LHCN-M2 (cell line): ENCODE measurements at regions not wholly inside any gene's neighbourhood (a gene's known extent, or its start where the extent isn't known, plus 50 kb on each side); places are given as distances from the start of the nearest gene placed in this dataset.

Source experiments
- DNase-seq: peaks from one replicate; pipeline ENCODE4 v3.0.0-alpha.2; 2012; ENCODE audit warnings: low read depth

DNA sequence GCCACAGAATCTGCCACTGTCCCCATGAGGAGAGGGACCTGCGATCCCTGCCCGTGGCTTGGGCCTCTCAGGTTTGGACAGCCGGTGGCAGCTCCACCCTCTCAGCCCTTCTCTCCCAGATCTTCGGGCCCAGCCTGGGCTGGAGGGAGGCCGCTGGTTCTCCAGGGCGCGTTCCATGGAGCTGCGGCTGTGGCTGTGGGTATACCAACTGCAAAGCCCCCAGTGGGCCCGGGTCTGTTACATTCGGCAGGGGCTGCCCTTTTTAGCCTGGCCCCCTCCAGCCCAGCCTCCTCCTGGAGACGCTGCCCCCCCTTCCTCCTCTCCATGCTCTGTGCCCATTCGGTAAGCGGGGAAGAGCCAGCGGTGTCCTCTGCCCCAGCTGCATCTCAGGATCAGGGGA lies 64.7 kb upstream of the ZNF469 start:
- DNase-seq, result no peak

DNA sequence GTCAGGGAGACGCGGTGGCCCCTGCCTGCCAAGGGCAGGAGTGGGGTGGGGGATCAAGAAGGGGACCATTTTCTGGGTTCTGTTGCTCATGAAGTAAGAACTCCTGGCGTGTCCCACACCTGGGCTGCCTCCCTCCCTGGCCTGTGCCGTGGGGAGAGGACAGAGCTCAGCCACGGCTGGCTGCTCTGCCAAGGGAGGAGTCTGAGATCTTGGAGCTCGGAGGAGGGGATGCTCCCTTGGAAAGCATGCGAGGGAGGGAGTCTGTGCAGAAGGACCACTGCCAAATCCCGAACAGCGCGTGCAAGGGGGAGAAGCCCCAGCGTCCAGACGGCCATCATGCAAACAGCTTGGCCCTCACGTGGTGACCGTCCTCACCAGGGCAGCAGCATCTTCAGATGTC lies 64.2 kb upstream of the ZNF469 start:
- no peak for DNase-seq

DNA sequence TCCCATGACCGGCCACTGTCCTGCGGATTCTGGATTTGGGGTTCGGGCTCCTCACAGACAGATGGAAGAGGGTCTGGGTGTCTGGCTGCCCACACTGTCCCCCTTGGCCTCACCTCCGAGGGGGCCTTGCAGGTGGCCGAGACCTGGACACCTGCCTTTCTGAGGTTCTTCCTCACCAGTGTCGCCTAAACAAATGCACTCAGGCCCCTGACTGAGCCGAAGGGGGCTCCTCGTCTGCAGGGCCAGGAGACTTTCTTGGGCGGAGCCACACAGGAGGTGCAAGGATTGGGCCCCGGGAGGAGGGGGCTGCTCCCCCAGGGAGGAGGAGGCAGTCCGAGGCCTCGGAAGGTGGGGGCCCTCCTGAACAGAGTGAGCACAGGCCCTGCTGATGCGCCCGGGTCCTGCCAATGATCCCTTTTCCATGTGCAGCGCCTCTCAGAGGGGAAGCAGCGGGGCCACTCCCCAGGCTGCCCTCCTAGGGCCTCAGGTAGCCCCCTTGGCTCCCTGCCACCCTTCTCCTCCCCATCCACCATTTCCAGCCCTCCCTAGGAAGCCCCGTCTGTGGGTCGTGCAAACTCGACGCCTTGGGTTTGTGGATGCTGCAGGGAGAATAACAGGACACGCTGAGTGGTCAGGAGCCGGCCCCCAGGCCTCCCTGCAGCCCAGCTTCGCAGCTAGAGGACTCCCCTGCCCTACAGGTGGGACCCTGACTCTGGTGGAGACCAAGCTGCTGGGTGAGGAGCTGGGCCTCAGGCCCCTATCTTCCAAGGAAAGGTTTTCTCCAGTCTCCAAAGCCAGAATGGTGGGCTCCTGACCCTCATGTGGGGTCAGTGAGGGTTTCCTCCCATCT lies 63.4 kb upstream of the ZNF469 start:
- DNase-seq, result no peak

DNA sequence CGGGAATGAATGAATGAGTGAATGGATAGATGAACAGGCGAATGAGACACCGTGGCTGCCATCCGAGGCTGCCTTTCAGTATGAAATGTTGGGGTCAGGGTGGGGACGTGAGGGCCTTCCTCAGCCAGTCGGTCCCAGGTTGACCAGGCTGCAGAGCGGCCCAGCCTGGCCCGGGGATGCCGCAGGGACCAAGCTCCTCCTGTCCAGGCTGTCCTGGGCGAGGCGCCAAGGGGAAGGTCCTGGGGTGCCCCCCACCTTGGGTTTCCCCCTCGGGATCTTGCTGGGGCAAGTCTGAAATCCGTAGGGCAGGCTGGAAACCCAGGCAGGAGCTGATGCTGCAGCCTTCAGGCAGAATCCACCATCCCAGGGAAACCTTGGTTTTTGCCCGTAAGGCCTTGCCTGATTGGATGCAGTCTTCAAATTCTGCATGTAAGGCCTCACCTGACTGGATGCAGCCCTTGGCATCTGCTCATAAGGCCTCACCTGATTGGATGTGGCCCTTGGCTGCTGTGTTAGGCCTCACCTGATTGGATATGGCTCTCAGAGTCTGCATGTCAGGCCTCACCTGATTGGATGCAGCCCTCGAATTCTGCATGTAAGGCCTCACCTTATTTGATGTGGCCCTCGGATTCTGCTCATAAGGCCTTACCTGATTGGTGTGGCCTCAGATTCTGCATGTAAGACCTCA lies 61.7 kb upstream of the ZNF469 start:
- no peak for DNase-seq

DNA sequence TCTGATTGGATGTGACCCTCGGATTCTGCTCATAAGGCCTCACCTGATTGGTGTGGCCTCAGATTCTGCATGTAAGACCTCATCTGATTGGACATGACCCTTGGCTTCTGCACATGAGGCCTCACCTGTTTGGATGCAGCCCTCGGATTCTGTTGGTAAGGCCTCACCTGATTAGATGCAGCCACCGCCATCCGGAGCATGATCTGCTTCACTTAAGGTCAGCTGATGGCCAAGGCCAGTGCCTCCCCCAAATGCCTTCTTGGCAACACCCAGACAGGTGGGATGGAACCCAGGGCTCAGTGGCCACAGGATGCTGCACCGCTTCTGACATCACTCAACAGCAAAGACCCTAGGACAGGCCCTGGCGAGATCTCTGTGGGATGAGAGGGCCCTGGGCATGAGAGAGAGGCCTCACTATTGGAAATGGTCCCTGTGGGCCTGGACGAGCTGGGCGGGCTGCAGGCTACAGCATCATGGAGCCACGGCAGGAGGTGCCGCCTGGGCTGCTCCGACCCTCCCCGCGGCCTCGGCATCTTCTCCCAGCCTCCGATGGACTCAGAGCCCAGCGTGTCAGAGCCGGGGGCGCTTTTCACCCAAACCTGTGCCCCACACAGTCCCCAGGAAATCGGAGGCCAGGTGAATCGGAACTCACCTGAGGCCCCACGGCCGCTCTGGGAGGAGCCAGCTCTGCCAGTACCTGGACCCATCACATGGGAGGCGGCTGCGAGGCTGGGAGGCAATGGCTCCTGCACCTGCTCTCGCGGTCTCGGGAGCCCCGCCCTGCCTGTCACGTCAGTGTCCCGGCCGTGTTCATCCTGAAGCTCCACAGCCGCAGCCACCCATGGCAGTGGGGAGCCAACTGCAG lies 60.9 kb upstream of the ZNF469 start:
- DNase-seq, result no peak

DNA sequence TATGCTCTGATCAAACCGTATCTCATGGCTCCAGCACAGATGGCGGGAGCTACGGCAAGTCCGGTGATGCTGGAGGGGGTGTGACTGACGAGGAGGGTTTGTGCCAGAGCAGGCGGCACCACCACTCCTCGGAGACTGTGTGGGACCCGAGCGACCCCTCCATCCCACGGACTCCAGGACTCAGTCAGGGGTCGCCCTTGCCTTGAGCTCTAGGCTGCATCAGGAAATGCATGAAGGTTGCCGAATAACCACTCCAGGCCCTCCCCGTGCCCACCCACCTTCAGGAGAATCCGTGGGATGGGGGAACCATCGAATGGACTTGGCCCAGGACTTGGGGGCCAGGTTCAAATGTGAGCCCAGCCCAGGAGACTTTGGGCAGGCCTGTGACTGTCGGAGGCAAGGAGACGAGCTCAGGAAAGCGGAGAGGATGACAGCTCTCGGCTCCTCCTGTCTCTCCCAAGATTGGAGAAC lies 60.2 kb upstream of the ZNF469 start:
- no peak for DNase-seq

DNA sequence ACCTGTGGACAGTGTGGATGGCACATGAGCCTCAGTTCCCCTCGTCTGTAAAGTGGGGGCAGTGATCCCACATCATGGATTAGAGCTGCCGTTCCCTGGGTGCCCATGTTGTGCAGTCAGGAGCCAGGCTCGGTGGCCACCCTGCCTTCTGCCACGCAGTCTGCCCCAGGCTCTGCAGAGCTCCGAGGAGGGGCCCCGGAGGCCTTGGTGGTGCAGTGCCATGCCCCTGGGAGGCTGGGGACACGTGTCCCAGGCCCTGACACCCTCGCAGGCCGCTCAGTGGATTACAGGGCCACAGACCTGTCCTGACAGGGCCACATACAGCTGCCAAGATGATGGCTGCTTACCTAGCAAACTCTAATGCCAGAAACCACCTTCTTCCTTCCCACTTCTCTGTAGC lies 59.7 kb upstream of the ZNF469 start:
- no peak for DNase-seq

DNA sequence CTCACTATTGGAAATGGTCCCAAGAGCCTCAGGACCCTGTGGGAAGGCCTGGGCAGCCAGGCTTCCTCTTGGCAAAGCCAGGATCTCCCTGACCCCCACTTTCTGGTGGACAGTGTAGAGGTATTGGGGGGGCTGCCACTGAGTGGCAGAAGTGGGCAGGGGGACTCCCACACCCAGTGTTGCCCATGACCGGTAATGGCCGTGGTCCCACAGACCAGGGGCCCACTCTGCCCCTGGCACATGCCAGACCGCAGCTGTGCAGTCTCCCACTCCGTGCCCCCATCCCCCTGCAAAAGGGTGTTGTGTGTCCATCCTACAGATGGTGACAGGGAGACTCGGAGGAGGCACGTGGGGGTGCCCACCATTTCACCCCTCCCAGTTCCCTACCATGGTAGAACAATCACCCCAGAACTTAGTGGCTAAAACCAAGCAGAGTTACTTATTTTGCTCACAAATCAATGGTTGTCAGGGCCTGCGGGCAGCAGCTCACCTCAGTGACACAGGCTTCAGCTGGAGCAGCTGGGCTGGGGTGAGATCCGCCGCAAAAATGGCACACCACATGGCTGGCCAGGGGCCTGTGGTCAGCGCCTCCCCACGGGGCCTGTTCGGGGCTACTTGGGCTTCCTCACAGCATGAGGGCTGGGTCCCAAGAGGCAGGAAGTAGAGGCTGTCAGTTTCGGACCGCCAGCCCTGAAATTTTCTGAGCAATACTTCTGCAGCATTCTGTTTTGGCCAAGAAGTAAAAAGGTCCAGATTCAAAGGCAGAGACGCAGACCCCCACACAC lies 59.0 kb upstream of the ZNF469 start:
- no peak for DNase-seq

DNA sequence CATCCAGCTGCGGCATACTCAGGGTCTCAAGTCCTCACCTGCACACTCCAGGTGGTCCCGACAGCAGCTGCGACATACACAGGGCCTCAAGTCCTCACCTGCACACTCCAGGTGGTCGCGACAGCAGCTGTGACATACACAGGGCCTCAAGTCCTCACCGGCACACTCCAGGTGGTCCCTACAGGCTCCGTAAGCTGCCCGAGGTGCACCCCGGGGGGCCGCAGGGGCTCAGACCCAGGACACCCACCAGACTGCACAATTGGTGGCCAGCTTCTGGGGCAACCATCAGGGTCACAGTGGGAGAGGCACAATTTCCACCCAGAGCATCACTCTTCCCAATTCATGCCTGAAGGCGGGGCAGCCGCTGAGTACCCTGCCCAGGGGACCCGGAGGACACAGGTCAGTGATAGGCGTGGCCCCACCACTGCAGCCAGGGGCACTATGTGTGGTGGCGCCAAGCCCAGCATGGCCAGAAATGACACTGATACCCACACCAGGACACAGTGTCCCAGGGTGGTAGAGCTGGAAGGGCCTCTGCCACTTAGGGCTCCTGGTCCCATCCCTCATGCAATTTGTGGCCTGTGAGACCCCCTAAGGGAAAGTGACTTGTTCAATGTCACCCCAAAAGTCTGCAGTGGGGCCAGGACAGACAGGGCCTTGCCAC lies 57.5 kb upstream of the ZNF469 start:
- DNase-seq, result no peak

DNA sequence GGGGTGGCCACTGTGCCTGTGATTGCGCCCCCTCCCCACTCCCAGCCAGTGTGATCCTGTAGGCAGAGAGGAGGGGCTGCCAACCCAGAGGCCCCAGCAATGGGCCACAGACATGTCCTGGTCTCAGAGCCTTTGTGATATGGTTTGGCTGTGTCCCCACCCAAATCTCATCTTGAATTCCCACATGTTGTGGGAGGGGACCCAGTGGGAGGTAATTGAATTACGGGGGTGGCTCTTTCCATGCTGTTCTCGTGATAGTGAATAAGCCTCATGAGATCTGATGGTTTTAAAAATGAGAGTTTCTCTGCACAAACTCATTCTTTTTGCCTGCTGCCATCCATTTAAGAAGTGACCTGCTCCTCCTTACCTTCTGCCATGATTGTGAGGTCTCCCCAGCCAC lies 56.8 kb upstream of the ZNF469 start:
- no peak for DNase-seq

DNA sequence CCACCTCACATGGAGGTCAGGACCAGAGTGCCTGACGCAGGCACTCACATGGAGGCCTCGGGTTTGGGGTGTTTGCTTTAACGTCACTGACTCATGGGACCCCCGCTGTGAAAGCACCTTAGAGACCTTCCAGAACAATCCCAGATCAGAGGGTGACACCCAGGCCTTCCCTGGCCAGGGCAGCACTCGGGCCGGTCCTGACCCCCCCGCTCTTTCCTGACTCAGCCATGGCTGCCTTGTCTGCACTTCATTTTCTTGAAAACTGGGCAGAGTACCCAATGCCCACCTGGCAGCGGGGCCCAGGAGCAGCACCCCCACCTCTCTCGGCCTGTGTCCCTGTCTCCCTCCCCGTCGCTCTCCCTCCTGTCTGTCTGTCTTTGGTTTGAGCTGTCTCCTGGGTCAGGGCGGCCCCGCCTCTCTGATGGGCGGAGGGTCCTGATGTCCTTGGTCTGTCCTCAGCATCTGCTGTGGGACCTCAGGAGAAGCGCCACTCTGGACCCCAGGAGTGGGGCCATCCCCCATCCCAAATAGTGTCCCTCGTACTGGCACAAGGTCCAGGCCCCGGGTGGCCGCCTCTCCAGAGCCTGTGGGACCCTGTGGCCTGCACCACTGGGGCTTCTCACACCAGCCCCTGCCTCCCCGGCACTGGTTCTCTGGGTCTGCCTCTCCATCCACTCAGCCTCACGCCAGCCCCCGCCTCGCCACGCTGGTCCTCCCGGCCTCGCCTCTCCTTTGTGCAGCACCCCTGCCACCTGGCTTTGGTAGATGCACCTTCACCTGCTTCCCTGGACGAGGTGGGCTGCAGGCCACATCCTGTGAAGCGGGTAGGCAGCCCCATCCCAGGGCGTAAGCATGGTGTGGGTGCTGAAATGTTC lies 55.9 kb upstream of the ZNF469 start:
- DNase-seq, result no peak

DNA sequence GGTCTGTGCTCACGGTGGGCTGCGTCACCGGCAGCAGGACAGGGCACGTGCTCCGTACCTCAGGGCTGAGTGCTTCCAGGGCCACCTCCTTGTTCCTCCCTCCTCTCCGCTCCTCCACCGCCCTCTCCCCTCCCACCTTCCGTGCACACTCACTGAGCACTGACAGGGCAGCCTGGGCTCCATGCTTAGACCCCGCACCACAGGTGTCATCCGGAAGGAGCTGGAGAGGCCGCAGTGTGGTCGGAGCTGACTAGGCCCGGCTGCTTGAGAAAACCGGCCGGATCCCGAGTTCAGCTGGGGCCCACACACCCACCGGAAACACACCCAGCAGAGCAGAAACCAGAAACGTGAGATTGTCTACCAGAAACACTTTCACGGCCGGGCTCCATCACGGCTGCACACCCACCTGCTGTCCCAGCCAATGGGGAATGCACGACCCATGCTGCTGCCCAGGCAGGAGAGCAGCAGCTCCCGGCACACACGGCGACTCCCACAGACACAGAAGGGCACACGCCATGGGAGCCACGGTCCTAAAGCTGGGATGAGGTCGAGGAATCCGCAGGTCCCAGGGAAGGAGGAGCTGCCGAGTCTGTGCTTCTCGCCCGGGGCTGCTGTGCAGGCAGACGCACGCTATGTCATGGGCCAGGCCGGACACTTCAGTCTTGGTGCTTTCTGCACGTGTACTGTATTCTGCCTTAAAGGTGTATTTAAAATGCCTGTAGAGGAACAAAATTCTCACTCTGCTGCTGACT lies 55.0 kb upstream of the ZNF469 start:
- no peak for DNase-seq

DNA sequence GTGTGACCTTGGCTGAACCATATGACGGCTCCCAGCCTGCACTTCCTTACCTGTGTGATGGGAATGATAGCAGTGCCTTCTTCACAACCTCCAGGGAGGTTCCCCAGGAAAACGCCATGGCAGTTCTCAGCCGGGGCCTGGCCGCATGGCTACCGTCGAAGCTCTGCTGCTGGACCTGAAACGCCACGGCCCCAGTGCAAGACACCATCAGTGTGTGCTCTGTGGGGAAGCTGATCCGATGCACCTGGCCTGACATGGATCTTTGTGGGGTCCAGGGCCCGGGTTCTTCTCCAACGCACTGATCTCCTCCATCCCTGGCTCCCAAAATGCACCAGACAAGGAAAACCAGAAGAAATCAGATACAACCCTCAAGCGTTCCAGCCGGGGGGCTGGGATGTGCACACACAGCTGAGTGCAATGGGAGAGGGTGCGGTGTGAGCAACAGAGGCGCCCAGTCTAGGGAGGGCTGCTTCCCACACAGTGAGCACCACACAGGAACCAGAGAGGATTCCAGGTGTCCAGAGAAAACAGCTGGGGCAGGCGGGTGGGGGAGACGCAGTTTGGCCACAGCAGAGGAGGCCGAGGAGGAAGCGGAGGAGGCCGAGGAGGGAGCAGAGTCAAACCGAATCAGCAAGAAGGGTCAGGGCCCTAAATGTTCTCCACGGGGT lies 54.3 kb upstream of the ZNF469 start:
- no peak for DNase-seq

DNA sequence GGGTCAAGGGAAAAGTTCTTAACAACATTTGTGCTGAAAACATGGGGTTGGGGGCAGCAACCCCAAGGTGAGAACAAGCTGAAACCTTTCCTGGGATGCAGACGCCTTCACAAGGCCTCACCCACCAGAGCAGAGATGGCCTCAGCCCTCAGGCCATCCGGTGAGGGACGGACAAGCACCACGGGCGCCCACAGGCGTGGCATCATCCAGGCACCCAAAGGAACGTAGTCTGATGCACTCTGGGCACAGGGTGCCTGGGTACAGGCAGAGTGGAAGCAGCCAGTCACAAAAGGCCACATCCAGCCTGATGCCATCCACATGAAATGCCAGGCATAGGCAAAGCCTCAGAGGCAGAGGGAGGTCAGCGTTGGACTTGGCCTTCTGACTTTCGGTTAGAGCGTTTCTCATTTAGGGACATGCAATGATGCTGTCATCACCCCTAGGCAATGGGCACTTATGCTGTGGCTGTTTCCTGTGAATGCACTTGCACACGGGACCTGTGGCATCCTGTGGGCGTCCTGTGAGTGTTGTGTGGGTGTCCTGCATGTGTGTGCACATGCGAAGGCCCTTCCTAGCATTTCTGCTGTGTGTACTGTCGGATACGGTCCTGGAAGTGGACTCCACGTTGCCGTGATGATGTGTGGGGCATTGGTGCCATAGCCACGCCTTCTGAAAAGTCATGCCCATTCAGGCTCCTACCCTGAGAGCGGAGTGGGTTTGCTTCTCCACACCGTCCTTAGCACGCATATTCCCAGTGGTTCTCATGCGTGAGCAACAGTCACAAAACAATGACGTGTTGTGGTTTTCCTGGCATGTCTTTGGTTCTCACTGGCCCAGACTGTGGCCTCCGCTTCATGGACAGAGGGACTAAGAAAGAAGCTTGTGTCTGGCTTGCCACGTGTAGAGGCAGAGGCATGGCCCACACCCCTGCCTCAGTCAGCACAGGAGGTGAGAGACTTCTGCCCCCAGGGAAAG lies 52.7 kb upstream of the ZNF469 start:
- DNase-seq, result no peak

DNA sequence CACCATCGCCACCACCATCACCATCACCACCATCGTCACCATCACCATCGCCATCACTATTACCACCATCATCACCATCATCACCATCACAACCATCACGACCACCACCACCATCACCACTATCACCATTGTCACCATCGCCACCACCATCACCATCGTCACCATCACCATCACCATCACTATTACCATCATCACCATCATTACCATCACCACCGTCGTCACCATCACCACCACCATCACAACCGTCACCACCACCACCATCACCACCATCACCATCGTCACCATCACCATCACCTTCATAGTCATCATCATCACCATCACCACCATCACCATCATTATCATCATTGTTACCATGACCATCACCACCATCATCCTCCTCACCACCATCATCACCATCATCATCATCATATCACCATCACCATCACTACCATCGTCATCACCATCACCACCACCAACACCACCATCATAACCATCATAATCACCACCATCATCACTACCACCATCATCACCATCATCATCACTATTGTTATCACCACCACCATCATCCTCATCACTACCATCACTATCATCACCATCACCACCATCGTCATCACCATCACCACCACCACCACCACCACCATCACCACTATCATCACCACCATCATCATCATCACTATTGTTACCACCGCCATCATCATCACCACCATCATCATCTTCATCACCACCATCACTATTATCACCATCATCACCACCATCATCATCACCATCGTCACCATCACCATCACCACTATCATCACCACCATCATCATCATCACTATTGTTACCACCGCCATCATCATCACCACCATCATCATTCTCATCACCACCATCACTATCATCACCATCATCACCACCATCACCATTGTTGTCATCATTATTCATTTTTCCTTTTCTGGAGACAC lies 51.5 kb upstream of the ZNF469 start:
- no peak for DNase-seq
